ENCODE measurements at regions not wholly inside any gene's neighbourhood (a gene's known extent, or its start where the extent isn't known, plus 50 kb on each side); places are given as distances from the start of the nearest gene placed in this dataset.

GRCh38 chr3:159787178-159787574 lies 201.5 kb upstream of the IL12A start (continued):
- TF ChIP-seq CTCF (conservative IDR thresholded peaks at IDR 0.05; ENCODE audit: low read depth in 2 of 2) (no peak), ZNF462 (CRISPR knock-in tag; IDR thresholded peaks at IDR 0.05) (no peak), NANOG (IDR thresholded peaks at IDR 0.05; ENCODE audit: borderline replicate concordance) (no peak)

GRCh38 chr3:159787794-159788205 lies 200.8 kb upstream of the IL12A start:
- Histone ChIP-seq H3K4me1 (ENCODE audit: insufficient read depth) (peaks cover 50% of the 10 kb centered on the region), H3K79me2 (replicated peaks; ENCODE audit: insufficient read depth) (peaks cover 2% of the 10 kb centered on the region; the same call in 1 of the 2 replicates), H3K4me3 (no peak overlapping the region), H3K4me2 (no peak overlapping the region), H3K36me3 (ENCODE audit: insufficient read depth) (no peaks in the 10 kb centered on the region), H3K27me3 (ENCODE audit: insufficient read depth) (no peaks in the 10 kb centered on the region), H3K9me2 (ENCODE audit: insufficient read depth) (no peaks in the 10 kb centered on the region), H2AFZ (no peak overlapping the region), H3K27ac (ENCODE audit: low read depth) (no peak overlapping the region), H3F3A (replicated peaks; ENCODE audit: low read depth) (no peaks in the 10 kb centered on the region), H4K20me1 (replicated peaks; ENCODE audit: insufficient read depth) (no peaks in the 10 kb centered on the region)
- Mint-ChIP-seq H3K9me3 (no peaks in the 10 kb centered on the region), H3K4me3 (no peak overlapping the region), H3K27ac (no peak overlapping the region; the same call in 1 of the 2 replicates), H3K4me1 (peaks cover 39% of the 10 kb centered on the region), H3K36me3 (ENCODE audit: low read depth) (no peaks in the 10 kb centered on the region), H3K27me3 (ENCODE audit: insufficient read depth, low read depth, poor library complexity) (peaks cover 3% of the 10 kb centered on the region)
- ATAC-seq (no peak), DNase-seq (ENCODE audit: low spot score) (no peak)
- TF ChIP-seq STAT1 (IDR thresholded peaks at IDR 0.05; ENCODE audit: unreplicated experiment) (no peak), CREB1 (CRISPR knock-in tag; IDR thresholded peaks at IDR 0.05; ENCODE audit: low read depth) (no peak), EZH2phosphoT487 (IDR thresholded peaks at IDR 0.05; ENCODE audit: unreplicated experiment) (no peak), ZNF114 (CRISPR knock-in tag; IDR thresholded peaks at IDR 0.05) (no peak), POLR2AphosphoS5 (IDR thresholded peaks at IDR 0.05; ENCODE audit: low read depth) (no peak), NANOG (IDR thresholded peaks at IDR 0.05; ENCODE audit: borderline replicate concordance) (no peak), ETS1 (IDR thresholded peaks at IDR 0.05) (no peak), CTCF (conservative IDR thresholded peaks at IDR 0.05; ENCODE audit: low read depth in 2 of 2) (no peak), JUNB (IDR thresholded peaks at IDR 0.05; ENCODE audit: unreplicated experiment) (no peak)
